GM23248 (cell line): ENCODE measurements at regions not wholly inside any gene's neighbourhood (a gene's known extent, or its start where the extent isn't known, plus 50 kb on each side); places are given as distances from the start of the nearest gene placed in this dataset.

Experiments
- EZH2 ChIP-seq: fragments of 200-600 bp; sonication (generic); IDR thresholded peaks from 2 replicates; pipeline ENCODE4 v1.6.1; 2018; ENCODE audit warnings: antibody characterized with exemption, mild to moderate bottlenecking; ENCODE audit not compliant: insufficient read depth, poor library complexity, severe bottlenecking
- EZH2phosphoT487 ChIP-seq: fragments of 200-600 bp; sonication (generic); IDR thresholded peaks from 2 replicates; pipeline ENCODE4 v1.6.1; 2018; ENCODE audit warnings: antibody characterized with exemption, moderate library complexity, mild to moderate bottlenecking, low read depth; ENCODE audit not compliant: insufficient read depth

DNA sequence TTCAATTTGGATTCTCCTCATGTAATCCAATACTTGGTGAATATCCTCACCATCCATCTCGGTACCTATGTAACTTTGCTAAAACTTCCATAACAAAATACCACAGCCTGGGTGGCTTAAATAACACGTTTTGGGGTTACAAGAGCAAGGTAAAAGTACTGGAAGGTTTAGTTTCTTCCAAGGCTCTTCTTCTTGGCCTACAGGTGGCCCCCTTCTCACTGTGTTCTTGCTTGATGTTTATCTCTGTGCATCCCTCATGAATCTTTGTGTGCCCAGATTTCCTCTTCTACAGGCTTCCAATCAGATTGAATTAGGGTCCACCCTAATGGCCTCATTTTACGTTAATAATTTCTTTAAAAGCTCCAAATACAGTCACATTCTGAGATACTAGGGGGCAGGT lies 163.3 kb upstream of the HCRTR2 start:
- TF ChIP-seq EZH2phosphoT487, result no peak
- no peak for TF ChIP-seq EZH2
